ENCODE measurements at regions not wholly inside any gene's neighbourhood (a gene's known extent, or its start where the extent isn't known, plus 50 kb on each side); places are given as distances from the start of the nearest gene placed in this dataset. TPM values are rescaled to one million over a fixed set of nuclear protein-coding genes. Genes with fewer than 3 reads are reported as not detected.

- Histone ChIP-seq H2BK5ac (ENCODE audit: low read depth, low read length, poor library complexity, severe bottlenecking) (no peak overlapping the region), H3K27ac (ENCODE audit: low read length, poor library complexity, severe bottlenecking) (no peak overlapping the region), H3K27me3 (ENCODE audit: control insufficient read depth in 1 of 2, insufficient read depth in 1 of 2, low read length in 2 of 2) (no peaks in the 10 kb centered on the region), H3K23ac (ENCODE audit: low read length in 2 of 2) (no peak overlapping the region), H4K8ac (ENCODE audit: low read length) (no peak overlapping the region), H3K14ac (ENCODE audit: low read length in 2 of 2) (no peak overlapping the region), H2BK120ac (ENCODE audit: low read depth, low read length) (no peak overlapping the region), H3K36me3 (ENCODE audit: control insufficient read depth in 1 of 2, insufficient read depth in 2 of 2, low read depth in 1 of 2, low read length in 2 of 2) (no peaks in the 10 kb centered on the region), H3K4me3 (ENCODE audit: insufficient read depth in 1 of 2, low read depth in 1 of 2, low read length in 2 of 2) (no peak overlapping the region), H3K18ac (ENCODE audit: low read depth in 1 of 2, low read length in 2 of 2) (no peak overlapping the region), H3K9me3 (ENCODE audit: control insufficient read depth, low read length) (peaks cover 11% of the 10 kb centered on the region), H2BK12ac (ENCODE audit: low read length in 2 of 2) (no peak overlapping the region), H3K4me2 (ENCODE audit: low read length, poor library complexity, severe bottlenecking) (no peak overlapping the region), H2BK15ac (ENCODE audit: low read depth, poor library complexity, severe bottlenecking) (no peak overlapping the region), H3K9ac (ENCODE audit: low read length) (no peak overlapping the region), H3K79me1 (replicated peaks; ENCODE audit: low read length, poor library complexity, severe bottlenecking) (no peaks in the 10 kb centered on the region), H4K91ac (ENCODE audit: low read length) (no peak overlapping the region), H3K4me1 (ENCODE audit: control insufficient read depth, insufficient read depth, low read depth, low read length) (no peaks in the 10 kb centered on the region), H3K4ac (ENCODE audit: low read depth in 1 of 2, low read length in 2 of 2) (no peak overlapping the region), H2AK5ac (ENCODE audit: low read length, severe bottlenecking) (no peak overlapping the region), H2AFZ (ENCODE audit: low read depth, low read length) (no peak overlapping the region)
- no peak for DNase-seq
- WGBS = 100% methylated on average over 2 of the region's 2 CpGs
Measured at GRCh38 chr3:145981056-145981455, 179.9 kb downstream of the PLOD2 start.

GRCh38 chr3:145983101-145983500 lies 177.9 kb downstream of the PLOD2 start:
- no peak overlapping the region for H2AFZ ChIP-seq (ENCODE audit: low read depth, low read length)
- H3K14ac ChIP-seq (ENCODE audit: low read length in 2 of 2) = no peak overlapping the region
- WGBS = 88% methylated on average over 2 of the region's 4 CpGs
- H3K36me3 ChIP-seq (ENCODE audit: control insufficient read depth in 1 of 2, insufficient read depth in 2 of 2, low read depth in 1 of 2, low read length in 2 of 2) = no peaks in the 10 kb centered on the region
- peaks cover 11% of the 10 kb centered on the region for H3K9me3 ChIP-seq (ENCODE audit: control insufficient read depth, low read length)
- H2BK120ac ChIP-seq (ENCODE audit: low read depth, low read length) = no peak overlapping the region
- H2AK5ac ChIP-seq (ENCODE audit: low read length, severe bottlenecking) = no peak overlapping the region
- no peaks in the 10 kb centered on the region for H3K4me1 ChIP-seq (ENCODE audit: control insufficient read depth, insufficient read depth, low read depth, low read length)
- H3K27me3 ChIP-seq (ENCODE audit: control insufficient read depth in 1 of 2, insufficient read depth in 1 of 2, low read length in 2 of 2) = no peaks in the 10 kb centered on the region
- H3K4ac ChIP-seq (ENCODE audit: low read depth in 1 of 2, low read length in 2 of 2) = no peak overlapping the region
- no peak overlapping the region for H2BK5ac ChIP-seq (ENCODE audit: low read depth, low read length, poor library complexity, severe bottlenecking)
- no peak overlapping the region for H3K9ac ChIP-seq (ENCODE audit: low read length)
- DNase-seq = no peak
- H2BK12ac ChIP-seq (ENCODE audit: low read length in 2 of 2) = no peak overlapping the region
- no peak overlapping the region for H2BK15ac ChIP-seq (ENCODE audit: low read depth, poor library complexity, severe bottlenecking)
- no peak overlapping the region for H3K4me3 ChIP-seq (ENCODE audit: insufficient read depth in 1 of 2, low read depth in 1 of 2, low read length in 2 of 2)
- no peak overlapping the region for H3K4me2 ChIP-seq (ENCODE audit: low read length, poor library complexity, severe bottlenecking)
- no peaks in the 10 kb centered on the region for H3K79me1 ChIP-seq (replicated peaks; ENCODE audit: low read length, poor library complexity, severe bottlenecking)
- H4K91ac ChIP-seq (ENCODE audit: low read length) = peak overlapping the region; percentile 50
- H3K27ac ChIP-seq (ENCODE audit: low read length, poor library complexity, severe bottlenecking) = no peak overlapping the region
- H4K8ac ChIP-seq (ENCODE audit: low read length) = no peak overlapping the region
- H3K18ac ChIP-seq (ENCODE audit: low read depth in 1 of 2, low read length in 2 of 2) = no peak overlapping the region
- H3K23ac ChIP-seq (ENCODE audit: low read length in 2 of 2) = no peak overlapping the region

Small RNA genes in the stretch of these regions (small RNA-seq; reads per million reads assigned to genes)
- not detected for gene RNA5SP144 (ENCODE audit: low read depth)
